Activated CD4-positive, alpha-beta T cell treated with anti-CD3 and anti-CD28 coated beads, Interleukin-2, amount 50 U/mL, for 1 hour (primary cell): ENCODE measurements at regions not wholly inside any gene's neighbourhood (a gene's known extent, or its start where the extent isn't known, plus 50 kb on each side); places are given as distances from the start of the nearest gene placed in this dataset.

Experiments
- DNase-seq: peaks from one replicate; pipeline ENCODE4 v3.0.0-alpha.2; 2020

DNA sequence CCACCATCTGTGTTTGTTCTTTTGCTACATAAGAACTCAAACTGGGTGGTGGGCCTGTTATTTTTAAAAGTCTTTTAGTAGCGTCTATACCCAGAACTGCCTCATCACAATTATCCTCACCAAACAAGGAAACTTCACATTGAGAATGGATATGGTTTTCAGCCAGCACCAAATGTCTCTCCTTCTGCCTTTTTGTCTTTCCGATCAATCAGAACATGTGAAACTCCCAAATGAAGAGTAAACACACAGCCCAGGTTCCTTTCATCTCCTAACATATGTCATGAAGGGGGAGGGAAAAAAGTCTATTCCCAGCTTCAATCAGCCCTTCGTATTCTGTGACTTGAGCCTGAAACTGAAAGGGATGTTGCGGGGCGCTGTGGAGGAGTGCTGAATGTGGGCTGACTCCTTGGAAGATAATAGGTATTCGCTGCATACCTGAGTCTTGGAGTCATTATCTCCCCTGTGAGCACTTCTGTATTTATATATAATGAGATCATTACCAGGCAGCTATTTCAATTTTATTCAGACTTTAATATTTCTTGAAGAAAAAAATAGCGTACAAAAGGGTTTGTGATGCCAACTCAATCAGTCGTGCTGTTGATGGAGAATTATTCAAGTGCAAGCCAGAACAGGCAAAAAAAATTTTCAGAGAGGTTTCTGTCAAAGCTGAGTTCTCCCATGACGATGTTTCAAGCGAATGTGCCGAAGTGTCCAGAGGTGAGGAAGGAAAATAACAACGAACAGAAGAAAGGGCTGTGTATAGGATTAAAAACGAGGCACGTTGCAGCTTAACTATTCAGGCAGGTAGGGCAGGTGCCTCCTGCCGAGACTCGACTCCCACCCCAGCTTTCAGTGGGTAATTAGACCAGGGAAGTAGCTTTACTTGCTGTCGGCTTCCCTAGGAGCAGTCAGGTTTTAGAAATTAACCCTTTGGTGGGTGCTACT lies 163.9 kb upstream of the NOCT start:
- no peak for DNase-seq

DNA sequence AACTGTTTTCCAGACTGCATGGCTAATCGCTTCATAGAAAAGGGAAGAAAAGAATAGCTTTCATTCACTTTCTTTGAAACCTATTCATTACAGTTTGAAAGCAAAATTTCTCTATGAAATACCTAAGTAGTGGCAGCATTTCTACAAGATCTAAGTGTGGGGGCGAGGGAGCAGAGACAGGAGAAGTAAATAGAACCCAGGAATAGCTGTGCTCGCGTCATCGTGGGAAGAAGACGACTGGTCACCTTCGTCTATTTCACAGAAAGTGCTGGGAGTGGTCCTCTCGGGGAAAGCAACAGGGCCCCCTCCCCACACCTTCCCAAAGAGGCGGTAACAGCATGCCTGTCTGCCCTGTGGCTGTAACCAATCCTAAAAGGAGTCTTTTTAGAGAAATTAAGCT lies 169.9 kb upstream of the NOCT start:
- DNase-seq: no peak

DNA sequence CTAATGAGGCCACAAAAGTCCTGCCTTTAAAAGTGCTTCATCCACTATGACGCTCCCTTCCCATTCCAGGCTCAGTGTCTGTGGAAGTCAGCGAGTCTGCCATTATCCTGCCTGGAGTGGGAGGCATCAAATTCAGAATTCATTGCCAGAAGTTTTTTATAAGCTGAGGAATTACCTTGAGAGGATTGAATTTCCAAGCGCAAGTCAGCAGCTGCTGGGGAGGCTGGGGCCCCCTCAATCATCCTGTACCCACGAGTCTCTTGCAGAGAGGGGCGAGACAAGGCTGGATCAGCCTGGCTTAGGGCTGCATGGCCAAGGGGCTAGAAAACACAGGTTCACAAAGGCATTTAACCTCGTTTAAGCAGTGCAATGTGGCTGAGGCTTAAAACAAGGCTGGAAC lies 170.5 kb upstream of the NOCT start:
- DNase-seq: no peak

DNA sequence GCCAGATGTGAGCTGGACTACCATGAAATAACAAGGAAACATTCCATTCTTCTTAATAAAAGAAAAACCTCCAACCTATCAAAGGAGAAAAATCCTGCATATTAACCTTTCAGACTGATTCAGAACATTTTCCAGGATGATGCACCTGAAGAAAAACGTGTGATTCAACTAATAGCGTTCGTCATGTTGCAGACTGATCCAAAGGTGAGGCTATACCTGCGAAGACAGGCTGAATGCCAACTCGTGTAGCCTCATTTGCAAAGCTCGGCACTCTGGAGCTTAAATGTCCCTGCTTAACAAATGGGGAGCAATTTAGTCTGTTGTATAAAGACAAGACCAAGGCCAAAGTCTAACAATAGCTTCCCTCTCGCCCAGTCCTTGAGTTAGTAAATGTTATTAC lies 172.0 kb upstream of the NOCT start:
- DNase-seq: no peak

DNA sequence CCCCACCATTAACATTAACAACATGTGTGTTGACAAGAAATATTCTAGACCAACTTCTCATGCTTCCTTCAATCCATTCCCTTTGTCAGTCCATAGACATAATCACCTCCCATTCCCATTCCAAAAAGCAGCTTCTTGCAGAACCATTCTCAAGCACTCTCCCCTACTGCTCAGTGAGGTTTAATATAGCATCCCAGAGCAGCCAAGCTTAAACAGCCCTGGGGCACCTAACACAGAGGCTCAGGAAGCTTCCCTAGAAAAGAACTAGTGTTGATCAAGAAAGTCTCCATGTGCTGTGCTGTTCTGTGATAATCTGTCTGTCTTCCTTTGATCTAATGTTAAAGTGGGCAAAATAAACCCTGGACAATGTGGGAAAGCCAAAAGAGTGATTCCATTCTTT lies 174.2 kb upstream of the NOCT start:
- no peak for DNase-seq

DNA sequence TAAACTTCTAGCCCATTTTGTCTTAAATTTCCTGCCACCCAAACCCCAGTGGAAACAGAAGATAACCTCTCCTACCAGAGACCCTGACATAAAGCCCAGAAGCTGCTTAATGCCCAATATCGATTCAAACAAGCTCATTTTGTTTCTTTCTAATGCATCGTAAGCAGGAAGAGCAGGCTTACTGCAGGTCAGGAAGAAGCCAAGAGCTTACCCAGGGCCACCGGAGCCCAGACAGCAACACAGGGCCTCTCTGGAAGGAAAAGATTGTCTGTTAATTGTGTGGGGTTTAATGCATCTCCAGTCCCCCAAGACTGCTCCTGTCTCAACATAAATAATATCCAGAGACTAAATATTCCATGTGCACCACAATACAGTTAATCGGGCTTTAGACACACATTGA lies 177.3 kb upstream of the NOCT start:
- DNase-seq: no peak

DNA sequence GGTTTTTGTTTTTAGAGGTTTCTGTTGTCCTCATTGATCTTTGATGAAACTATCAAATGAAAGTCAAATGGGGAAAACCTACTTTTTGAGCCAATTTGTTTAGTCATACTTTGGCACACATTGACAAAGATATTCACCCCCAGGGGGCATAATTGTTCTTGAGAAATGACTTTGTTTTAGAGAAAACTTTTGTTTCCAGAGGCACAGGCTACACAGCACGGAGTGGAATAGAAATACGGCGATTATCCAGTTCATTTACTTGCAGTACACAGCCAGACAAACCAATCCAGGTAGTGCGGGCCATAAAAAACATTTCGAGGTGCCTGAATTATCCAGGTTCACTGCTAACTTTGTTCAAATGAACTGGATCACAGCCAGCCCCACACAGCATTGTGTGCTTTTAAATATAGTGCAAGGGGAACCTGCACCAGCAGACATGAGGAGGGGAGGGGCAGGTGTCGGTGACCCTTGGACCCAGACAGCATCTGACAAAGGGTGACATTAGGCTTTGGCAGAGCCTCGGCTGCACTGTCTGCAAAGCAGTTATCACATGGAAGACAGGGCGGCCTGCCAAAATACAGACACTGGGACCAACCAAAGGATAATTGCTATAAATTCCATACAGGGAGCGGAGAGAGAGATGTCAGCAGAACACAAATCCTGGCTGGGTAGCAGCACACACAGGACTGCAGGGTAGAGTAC lies 179.6 kb upstream of the NOCT start:
- DNase-seq: no peak

DNA sequence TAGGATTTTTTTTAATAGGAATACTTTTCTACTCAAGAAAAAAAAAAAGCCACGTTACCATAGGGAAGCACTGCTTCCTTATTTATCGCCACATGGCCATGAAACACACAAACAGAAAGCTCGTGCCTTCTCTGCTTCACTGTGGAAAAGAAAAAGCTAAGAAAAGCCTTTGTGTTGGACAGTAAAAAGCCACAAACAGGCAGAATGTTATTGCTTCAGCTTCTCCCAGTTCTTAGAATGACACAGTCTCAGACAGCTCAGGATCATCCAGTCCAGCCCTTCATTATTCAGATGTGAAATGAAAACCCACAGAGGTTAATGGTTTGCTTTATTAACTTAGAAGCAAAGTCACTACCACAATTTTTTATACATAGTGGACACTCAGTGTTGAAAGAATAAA lies 181.6 kb upstream of the NOCT start:
- DNase-seq: no peak

DNA sequence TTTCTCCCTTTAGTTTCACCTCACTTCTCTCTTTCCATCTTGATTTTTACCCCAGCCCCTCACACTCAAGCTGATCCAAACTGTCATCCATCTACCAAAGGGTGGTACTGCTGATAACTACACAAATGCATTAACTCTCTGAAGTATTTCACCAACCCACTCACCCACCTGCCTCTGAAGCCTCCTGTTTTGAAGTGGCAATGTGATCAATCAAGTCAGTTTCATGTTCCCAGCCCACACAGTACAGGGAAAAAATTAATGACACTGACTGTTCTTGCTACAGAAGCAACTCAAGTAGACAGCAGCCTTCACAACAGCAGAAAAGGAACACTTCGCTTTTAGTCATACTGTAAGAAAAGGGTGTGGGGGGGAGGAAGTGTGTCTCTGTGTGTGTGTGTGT lies 183.0 kb upstream of the NOCT start:
- no peak for DNase-seq

DNA sequence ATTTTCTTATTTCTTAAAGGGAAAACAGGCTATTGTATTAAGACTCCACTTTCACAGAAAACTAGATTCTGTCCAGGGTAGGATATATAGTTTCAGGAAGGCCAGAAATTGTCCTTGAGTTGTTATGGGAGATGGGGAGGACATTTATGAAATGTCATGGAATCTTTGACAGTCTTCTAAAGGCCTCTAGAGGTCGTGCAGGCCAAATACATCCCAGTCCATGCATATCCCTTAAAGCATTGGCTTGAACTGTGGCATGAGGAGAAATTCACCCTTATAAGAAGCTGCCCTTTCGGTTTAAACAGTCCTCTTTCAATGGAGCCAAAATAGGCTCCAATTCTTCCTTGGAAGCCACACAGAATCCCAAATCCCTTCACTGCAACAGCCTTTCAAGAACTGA lies 183.6 kb upstream of the NOCT start:
- no peak for DNase-seq

DNA sequence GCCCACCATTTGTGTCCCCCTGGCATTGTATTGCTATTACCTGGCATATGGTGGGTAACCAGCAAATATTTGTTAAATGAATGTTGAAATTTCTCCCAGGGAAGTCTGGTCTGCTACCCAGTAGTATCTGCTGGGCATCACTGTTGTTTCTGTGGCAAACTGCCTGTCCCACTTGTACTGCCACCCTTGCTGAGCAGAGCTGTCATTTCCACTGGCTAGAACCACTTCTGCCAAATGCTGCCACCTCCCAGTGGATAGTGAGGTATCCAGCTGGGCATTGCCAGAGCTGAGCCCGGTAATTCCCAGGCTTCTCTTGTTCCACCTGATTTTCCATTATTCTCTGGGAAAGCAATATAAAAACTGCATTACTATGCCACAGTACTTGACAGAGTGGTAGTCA lies 186.7 kb upstream of the NOCT start:
- DNase-seq: no peak

DNA sequence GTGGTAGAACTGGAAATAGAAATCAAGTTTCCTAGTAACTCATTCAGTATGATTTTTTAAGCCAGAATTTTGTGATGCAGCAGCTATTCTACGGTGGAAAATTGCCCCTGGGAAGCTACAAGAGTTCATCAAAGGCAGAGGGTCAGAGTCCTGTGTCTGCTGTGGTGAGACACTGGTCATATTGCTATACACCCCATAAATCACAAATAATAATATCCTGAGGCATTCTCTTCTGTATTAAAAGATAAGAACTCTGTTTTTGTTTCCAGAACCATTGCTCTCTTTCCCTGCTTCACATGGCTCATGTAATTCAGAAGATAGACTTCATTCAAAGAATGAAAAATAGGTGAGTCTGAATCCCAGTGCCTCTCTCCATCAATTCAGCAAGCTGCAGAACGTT lies 188.8 kb upstream of the NOCT start:
- no peak for DNase-seq

DNA sequence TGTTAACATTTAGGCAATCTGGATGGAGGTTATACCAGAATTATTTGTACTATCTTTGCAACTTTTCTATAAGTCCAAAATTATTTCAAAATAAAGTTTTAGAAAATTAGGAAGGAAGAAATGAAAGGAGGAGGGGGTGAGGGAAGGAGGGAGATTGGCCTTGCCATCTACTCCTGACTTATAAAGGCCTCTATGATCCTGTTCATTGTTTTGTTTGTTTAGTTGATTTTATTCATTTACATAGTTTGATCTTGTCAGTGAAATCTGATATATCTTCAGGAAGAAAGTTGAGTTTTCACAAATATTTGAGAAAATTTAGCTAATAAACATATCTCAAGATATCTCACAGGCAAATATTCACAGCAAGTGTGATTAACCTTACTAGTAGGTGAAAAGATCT lies 189.3 kb upstream of the NOCT start:
- no peak for DNase-seq

DNA sequence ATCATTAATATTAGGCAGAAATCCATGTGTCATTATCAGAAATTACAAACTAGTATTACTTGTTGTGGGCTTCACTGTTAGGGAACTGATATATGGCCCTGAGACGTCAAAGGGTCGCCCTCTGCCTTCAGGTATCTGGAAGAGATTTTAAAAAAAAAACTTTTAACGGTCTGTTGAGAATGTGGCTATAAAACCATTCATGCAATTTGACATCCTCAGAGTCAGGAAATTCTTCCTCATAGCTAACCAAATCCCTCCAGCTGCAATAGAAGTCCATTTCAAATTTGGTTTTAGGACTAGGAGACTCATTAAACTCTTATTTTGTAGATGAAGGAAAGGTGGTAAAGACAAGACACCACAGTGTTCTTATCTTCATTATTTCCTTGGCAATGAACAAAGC lies 194.2 kb upstream of the NOCT start:
- no peak for DNase-seq

DNA sequence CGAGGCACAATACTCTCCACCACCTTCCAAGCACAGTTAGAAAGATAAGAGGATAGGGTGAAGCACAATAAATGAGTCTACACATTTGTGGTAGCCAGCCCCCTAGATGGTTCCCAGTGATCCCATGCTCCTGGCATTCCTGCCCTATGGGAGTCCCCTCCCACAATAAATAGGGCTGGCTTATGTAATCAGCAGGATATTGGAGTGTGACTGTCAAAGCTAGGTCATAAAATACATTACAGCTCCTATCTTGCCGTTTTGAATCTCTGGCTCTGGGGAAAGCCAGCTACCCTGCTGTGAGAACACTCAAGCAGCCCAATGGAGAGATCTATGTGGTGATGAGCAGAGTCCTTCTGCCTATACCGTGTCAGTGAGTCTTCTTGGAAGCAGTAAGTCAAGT lies 198.7 kb upstream of the NOCT start:
- DNase-seq: no peak

DNA sequence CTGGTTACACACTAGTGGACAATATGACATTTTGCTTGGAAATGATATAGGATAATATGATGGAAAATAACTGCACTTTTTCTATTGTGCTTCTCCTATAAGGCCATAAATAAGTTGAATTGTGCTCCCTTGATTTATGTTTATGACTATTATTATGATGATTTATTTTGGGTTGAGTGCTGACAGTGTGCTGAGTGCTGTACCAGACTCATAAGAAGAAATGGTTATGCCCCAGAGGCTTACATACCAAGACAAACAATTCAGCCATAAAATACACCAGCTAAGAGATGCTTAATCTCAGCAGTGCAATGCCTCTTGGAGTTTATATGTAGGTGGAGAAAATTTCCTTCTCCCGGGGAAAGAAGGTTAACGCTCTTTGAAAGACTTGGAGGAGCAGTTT lies 199.8 kb upstream of the NOCT start:
- no peak for DNase-seq

DNA sequence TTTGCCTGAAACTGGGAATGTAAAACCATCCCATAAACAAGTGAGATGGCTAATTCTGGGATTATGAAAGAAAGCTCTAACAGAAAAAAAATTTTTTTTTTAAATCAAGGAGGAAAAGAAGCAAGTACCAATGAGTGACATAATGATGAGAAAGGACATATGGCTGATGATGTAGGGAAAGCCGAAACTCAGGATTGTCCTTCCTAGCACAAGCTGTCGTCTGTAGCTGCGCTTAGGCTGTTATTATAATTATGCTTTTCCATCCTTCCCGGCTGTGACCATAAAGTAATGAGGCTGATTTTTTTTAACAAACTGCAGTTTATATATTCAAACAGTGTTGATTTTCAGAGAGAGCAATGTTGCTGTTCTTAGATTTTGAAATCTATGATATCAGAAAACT lies 209.8 kb upstream of the NOCT start:
- DNase-seq: no peak

DNA sequence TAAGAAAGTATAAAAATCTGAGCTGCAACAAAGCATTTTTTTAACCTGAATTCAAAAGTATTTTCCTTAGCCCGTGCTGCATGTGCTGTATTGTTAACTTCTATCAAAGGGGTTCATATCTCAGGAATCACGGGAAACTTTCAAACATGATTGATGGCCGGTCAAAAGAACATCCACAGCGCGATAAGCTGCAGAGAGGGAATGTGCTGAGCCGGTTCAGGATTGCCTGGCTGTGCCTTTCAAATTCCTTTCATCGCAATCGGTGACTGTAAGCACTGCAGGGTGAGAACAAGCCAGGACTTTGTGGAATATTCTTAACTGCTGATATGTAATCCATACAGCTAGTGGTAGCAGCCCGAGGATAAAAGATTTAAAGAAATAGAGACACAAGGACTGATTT lies 210.9 kb upstream of the NOCT start:
- DNase-seq: no peak

DNA sequence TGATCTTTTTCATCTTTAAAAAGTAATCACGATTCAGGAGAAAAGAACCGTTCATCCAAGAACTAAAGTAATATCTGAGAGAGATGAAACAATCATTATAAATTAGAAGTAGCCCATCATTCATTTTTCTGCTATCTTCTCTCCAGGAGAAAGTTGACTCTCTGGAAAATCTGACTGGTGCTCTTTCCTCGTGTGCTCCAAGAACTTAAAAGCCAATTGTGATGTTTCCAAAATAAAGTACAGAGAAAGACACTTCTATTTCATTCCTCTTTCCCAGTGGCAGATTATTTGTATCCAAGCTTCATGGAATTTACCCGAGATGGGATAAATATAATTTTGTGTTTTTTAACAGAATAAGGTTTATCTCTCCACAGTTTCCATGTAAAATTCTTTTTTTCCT lies 212.5 kb upstream of the NOCT start:
- DNase-seq: no peak

DNA sequence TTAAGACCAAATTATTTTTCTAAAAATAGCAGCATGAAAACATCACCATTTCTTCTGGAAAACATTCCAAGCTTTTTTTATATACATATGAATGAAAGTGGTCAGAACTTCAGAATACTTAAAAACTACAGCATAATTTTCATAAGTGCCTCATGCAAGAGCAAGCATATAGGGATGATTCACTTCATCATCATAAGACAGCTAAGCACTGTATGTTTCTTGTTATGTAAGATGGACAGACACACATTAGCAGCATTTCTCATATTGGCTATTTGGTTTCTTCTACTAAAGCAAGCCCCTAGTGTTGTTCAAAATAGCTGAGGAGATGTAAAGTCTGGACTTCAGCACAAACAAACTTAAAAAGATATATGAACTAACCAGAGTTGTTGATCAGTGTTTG lies 213.1 kb upstream of the NOCT start:
- no peak for DNase-seq

DNA sequence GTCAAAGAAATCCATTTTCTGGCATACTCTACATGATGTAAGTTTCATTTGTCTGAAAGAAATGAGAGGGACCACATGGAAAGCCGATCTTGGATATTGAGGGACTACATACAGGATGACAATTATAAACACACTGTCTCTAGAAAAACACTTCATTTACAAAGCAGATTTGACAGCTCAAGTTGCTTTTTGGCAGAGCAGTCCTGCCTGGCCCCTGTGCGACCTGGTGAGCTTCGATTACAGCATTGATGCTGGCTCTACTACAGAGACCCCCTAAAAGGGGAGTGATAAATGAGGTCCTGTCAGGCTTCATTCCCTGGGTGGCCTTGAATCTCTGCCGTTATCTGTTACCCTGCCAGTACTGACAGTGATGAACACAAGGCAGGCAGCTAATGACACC lies 215.2 kb upstream of the NOCT start:
- no peak for DNase-seq

DNA sequence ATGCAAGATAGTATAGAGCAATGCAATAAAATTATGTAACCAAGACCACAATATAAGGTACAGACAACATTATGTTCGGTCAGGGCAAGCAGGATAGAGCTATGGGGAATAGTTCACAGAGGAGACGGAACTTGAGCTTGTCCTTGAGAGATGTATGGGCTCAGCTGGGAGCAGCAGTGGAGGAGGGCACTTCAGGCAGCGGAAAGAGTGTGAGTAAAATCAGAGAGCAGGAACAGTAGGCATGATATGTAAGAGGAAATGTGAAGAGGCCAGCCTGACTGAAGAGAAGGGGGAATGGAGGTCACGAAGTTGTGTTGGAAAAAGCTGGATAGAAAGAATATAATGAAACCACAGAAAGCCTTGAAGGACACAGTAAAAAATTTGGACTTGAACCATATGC lies 217.2 kb upstream of the NOCT start:
- no peak for DNase-seq

DNA sequence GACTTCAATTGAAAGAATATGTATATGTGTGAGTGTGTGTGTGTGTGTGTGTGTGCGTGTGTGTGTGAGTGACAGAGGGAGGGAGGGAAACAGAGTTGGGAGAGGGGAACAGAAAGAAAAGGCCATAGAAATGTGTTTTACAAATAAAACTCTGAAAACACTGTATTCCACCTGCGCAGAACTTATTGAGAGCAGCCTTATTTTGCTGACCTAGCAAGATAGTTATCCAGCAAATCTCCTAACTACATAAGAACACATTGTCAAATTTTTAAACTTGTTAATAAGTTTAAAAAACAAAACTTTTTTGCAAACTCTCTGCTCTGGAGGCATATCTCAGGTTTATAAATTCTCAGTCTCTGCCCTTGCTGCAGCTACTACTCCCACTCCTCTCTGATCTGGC lies 217.9 kb upstream of the NOCT start:
- no peak for DNase-seq

DNA sequence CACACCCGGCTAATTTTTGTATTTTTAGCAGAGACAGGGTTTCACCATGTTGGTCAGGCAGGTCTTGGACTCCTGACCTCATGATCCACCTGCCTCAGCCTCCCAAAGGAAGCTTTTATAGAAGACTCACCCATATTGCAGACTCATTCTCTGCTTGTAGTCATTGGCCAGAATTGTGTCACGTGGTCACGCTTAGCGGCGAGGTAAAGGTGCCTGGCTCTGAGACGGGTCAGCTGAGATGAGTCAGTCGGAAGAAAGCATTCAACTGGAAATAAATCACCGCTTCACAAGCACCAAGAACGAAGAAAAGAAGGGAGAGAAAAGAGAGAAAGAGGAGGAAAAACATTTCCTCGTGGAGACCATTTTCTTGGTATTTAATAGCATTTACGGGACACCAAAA lies 218.8 kb upstream of the NOCT start:
- no peak for DNase-seq
